Hepatocyte (in vitro differentiated cells): ENCODE measurements at regions not wholly inside any gene's neighbourhood (a gene's known extent, or its start where the extent isn't known, plus 50 kb on each side); places are given as distances from the start of the nearest gene placed in this dataset.

Experiments
- DNase-seq: peaks from one replicate; pipeline ENCODE4 v3.0.0-alpha.2; 2016; ENCODE audit warnings: low spot score
- H2AFZ ChIP-seq: fragments of 200-600 bp; sonication (generic); 2 replicates; pipeline ENCODE4 v1.6.0; 2016; ENCODE audit warnings: antibody characterized with exemption, mild to moderate bottlenecking
- H3K27ac ChIP-seq: fragments of 200-600 bp; sonication (generic); 2 replicates; pipeline ENCODE4 v1.5.1; 2016; ENCODE audit warnings: mild to moderate bottlenecking
- H3K27me3 ChIP-seq: fragments of 200-600 bp; sonication (generic); 2 replicates; pipeline ENCODE4 v1.6.1; 2016
- H3K36me3 ChIP-seq: fragments of 200-600 bp; sonication (generic); replicated peaks from 2 replicates; pipeline ENCODE4 v1.5.1; 2016; ENCODE audit warnings: low read depth; ENCODE audit not compliant: insufficient read depth
- H3K4me1 ChIP-seq: fragments of 200-600 bp; sonication (generic); 2 replicates; pipeline ENCODE4 v1.5.1; 2016; ENCODE audit warnings: mild to moderate bottlenecking, moderate library complexity; ENCODE audit not compliant: insufficient read depth
- H3K4me2 ChIP-seq: fragments of 200-600 bp; sonication (generic); 2 replicates; pipeline ENCODE4 v1.6.0; 2016
- H3K4me3 ChIP-seq: fragments of 200-600 bp; sonication (generic); 2 replicates; pipeline ENCODE4 v1.5.1; 2016; ENCODE audit warnings: mild to moderate bottlenecking
- H3K79me2 ChIP-seq: fragments of 200-600 bp; sonication (generic); 2 replicates; pipeline ENCODE4 v1.6.0; 2017; ENCODE audit warnings: mild to moderate bottlenecking
- H3K9me2 ChIP-seq: fragments of 200-600 bp; sonication (generic); replicated peaks from 2 replicates; pipeline ENCODE4 v1.6.0; 2017; ENCODE audit warnings: mild to moderate bottlenecking; ENCODE audit not compliant: insufficient read depth
- H3K9me3 ChIP-seq: fragments of 200-600 bp; sonication (generic); 2 replicates; pipeline ENCODE4 v1.5.1; 2016; ENCODE audit warnings: low read depth, mild to moderate bottlenecking
- H4K20me1 ChIP-seq: fragments of 200-600 bp; sonication (generic); 2 replicates; pipeline ENCODE4 v1.6.0; 2016; ENCODE audit warnings: mild to moderate bottlenecking; ENCODE audit not compliant: insufficient read depth, poor library complexity, severe bottlenecking
- CTCF ChIP-seq: fragments of 200-600 bp; sonication (generic); IDR thresholded peaks from 2 replicates; pipeline ENCODE4 v1.5.1; 2016; ENCODE audit warnings: antibody characterized with exemption, mild to moderate bottlenecking; ENCODE audit not compliant: poor library complexity
- EZH2 ChIP-seq: fragments of 200-600 bp; sonication (generic); IDR thresholded peaks from 2 replicates; pipeline ENCODE4 v1.6.1; 2016; ENCODE audit warnings: antibody characterized with exemption, mild to moderate bottlenecking, borderline replicate concordance
- EZH2phosphoT487 ChIP-seq: fragments of 200-600 bp; sonication (generic); IDR thresholded peaks from one replicate; pipeline ENCODE4 v1.6.1; 2018; ENCODE audit warnings: antibody characterized with exemption, mild to moderate bottlenecking, low read depth, moderate library complexity; ENCODE audit not compliant: unreplicated experiment, severe bottlenecking
- WGBS: methylation state at CpG from one replicate; pipeline ENCODE4 v1.1.6; 2016; ENCODE audit warnings: low lambda C conversion rate; ENCODE audit errors: missing lambda C conversion rate; 5-methylcytosine and 5-hydroxymethylcytosine counted together

- Histone ChIP-seq H3K4me3 (no peak overlapping the region), H3K27me3 (no peaks in the 10 kb centered on the region), H3K9me3 (no peaks in the 10 kb centered on the region), H3K4me1 (no peaks in the 10 kb centered on the region), H3K27ac (no peak overlapping the region), H3K36me3 (no peaks in the 10 kb centered on the region), H3K9me2 (no peaks in the 10 kb centered on the region), H3K4me2 (no peak overlapping the region), H2AFZ (no peak overlapping the region), H3K79me2 (no peaks in the 10 kb centered on the region), H4K20me1 (no peaks in the 10 kb centered on the region)
- DNase-seq: peak; percentile 23
- WGBS: 67% methylated on average over 6 of the region's 6 CpGs
- TF ChIP-seq EZH2phosphoT487 (no peak), EZH2 (no peak), CTCF (no peak)
Measured at GRCh38 chr10:78278058-78278404, 244.4 kb downstream of the RPS24 start.

GRCh38 chr10:78279756-78280155, 246.1 kb downstream of the RPS24 start:
- no peak for TF ChIP-seq EZH2phosphoT487
- no peak for TF ChIP-seq CTCF
- TF ChIP-seq EZH2: no peak
- Histone ChIP-seq H3K4me3 (no peak overlapping the region), H4K20me1 (no peaks in the 10 kb centered on the region), H3K9me3 (no peaks in the 10 kb centered on the region), H3K27me3 (no peaks in the 10 kb centered on the region), H3K79me2 (no peaks in the 10 kb centered on the region), H3K9me2 (no peaks in the 10 kb centered on the region), H3K36me3 (no peaks in the 10 kb centered on the region), H3K4me2 (no peak overlapping the region), H2AFZ (no peak overlapping the region), H3K27ac (no peak overlapping the region), H3K4me1 (no peaks in the 10 kb centered on the region)
- DNase-seq: no peak
- WGBS: 68% methylated on average over 7 of the region's 7 CpGs

- H3K9me3 ChIP-seq: no peaks in the 10 kb centered on the region
- 82% methylated on average over 6 of the region's 6 CpGs for WGBS
- no peaks in the 10 kb centered on the region for H3K4me1 ChIP-seq
- no peaks in the 10 kb centered on the region for H3K27me3 ChIP-seq
- no peak overlapping the region for H2AFZ ChIP-seq
- DNase-seq: no peak
- TF ChIP-seq EZH2 (no peak), CTCF (no peak), EZH2phosphoT487 (no peak)
- no peak overlapping the region for H3K4me2 ChIP-seq
- no peaks in the 10 kb centered on the region for H3K9me2 ChIP-seq
- H3K36me3 ChIP-seq: no peaks in the 10 kb centered on the region
- H3K27ac ChIP-seq: no peak overlapping the region
- H3K4me3 ChIP-seq: no peak overlapping the region
- H3K79me2 ChIP-seq: no peaks in the 10 kb centered on the region
- no peaks in the 10 kb centered on the region for H4K20me1 ChIP-seq
Measured at GRCh38 chr10:78280604-78281003, 246.9 kb downstream of the RPS24 start.

- Histone ChIP-seq H3K4me2 (no peak overlapping the region), H3K4me1 (no peaks in the 10 kb centered on the region), H3K9me2 (no peaks in the 10 kb centered on the region), H2AFZ (no peak overlapping the region), H3K27ac (no peak overlapping the region), H3K9me3 (no peaks in the 10 kb centered on the region), H3K79me2 (no peaks in the 10 kb centered on the region), H3K36me3 (no peaks in the 10 kb centered on the region), H3K4me3 (no peak overlapping the region), H4K20me1 (no peaks in the 10 kb centered on the region), H3K27me3 (no peaks in the 10 kb centered on the region)
- no peak for DNase-seq
- TF ChIP-seq EZH2 (no peak), CTCF (no peak), EZH2phosphoT487 (no peak)
- 91% methylated on average over 4 of the region's 4 CpGs for WGBS
Measured at GRCh38 chr10:78281627-78282026, 248.0 kb downstream of the RPS24 start.
